HG03558 (cell line): ENCODE measurements at regions not wholly inside any gene's neighbourhood (a gene's known extent, or its start where the extent isn't known, plus 50 kb on each side); places are given as distances from the start of the nearest gene placed in this dataset.
"Not testable (repeated sequence)": the region's sequence is repeated elsewhere in the genome, so short reads cannot be mapped to it uniquely, and the experiment has no call there.

Experiments used
- ATAC-seq: cut with Tn5 transposase; IDR thresholded peaks from one replicate; pipeline ENCODE4 v1.9.1; 2021; ENCODE audit warnings: moderate number of reproducible peaks; ENCODE audit not compliant: unreplicated experiment; ENCODE audit errors: extremely low read depth

GRCh38 chr2:5594249-5594695 is 97.9 kb upstream of the SOX11 start:
- no peak for ATAC-seq

- ATAC-seq, result no peak
These were observed 95.3 kb upstream of the SOX11 start for GRCh38 chr2:5596868-5597267.

- ATAC-seq, result no peak
These were observed 94.0 kb upstream of the SOX11 start for GRCh38 chr2:5598156-5598555.

GRCh38 chr2:5609201-5609600 is 83.0 kb upstream of the SOX11 start:
- ATAC-seq, result no peak

GRCh38 chr2:5612666-5613065 is 79.5 kb upstream of the SOX11 start:
- no peak for ATAC-seq

- no peak for ATAC-seq
These were observed 76.2 kb upstream of the SOX11 start for GRCh38 chr2:5616019-5616418.

- ATAC-seq, result no peak
These were observed 74.8 kb upstream of the SOX11 start for GRCh38 chr2:5617358-5617757.

GRCh38 chr2:5617796-5618195 is 74.4 kb upstream of the SOX11 start:
- ATAC-seq, result no peak

GRCh38 chr2:5618271-5618670 is 73.9 kb upstream of the SOX11 start:
- no peak for ATAC-seq

GRCh38 chr2:5625556-5626065 is 66.6 kb upstream of the SOX11 start:
- not testable (repeated sequence) for ATAC-seq

GRCh38 chr2:5628484-5628883 is 63.7 kb upstream of the SOX11 start:
- ATAC-seq, result not testable (repeated sequence)

GRCh38 chr2:5629510-5629909 is 62.7 kb upstream of the SOX11 start:
- not testable (repeated sequence) for ATAC-seq

GRCh38 chr2:5637051-5637450 is 55.1 kb upstream of the SOX11 start:
- not testable (repeated sequence) for ATAC-seq
